MV-4-11 (cell line): ENCODE measurements at regions not wholly inside any gene's neighbourhood (a gene's known extent, or its start where the extent isn't known, plus 50 kb on each side); places are given as distances from the start of the nearest gene placed in this dataset.

Experiments
- DNase-seq: peaks from one replicate; lab custom pipeline; 2025; lab: John Stamatoyannopoulos, UW

GRCh38 chr4:32429151-32429550 lies 1709.0 kb downstream of the PCDH7 start:
- DNase-seq, result no peak

DNA sequence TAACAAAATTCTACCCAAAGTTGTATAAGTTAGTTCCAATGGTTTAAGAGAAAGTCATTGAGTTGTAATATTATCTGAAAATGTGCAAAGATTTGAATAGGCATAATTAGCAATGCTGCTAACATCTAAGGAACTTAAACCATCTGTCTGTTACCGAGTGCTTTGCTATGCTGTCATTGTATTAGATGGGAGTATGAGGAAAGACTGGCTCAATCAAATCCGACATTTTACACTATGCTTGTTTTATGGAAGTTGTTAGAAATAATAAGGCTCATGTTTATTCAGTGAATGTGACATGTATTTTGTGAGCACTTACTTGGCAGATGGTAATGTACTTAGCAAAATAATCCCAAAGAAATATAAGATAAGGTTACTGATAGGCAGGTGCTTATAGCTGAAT lies 1715.1 kb downstream of the PCDH7 start:
- DNase-seq, result no peak

DNA sequence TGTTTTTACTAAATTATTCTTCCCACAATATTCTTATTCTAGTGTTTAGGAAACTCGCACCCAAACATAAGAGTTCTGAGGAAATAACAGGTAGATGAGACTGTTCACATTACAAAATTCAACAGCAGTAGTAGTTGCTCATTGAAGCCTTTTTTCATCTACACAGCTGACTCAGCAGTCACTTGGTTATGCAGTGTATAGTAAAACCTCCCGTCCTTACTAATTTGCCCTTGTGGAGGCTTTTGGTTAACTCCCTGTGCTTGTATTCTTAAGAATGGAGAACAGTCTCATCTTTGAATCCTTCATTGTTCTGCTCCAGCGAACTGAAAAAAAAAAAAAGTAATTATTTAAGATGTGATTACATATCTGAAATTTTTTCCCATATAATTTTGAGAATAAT lies 1716.6 kb downstream of the PCDH7 start:
- no peak for DNase-seq

GRCh38 chr4:32440391-32440790 lies 1720.2 kb downstream of the PCDH7 start:
- no peak for DNase-seq

- DNase-seq, result peak; percentile 25
Observed at GRCh38 chr4:32454482-32454881, 1734.3 kb downstream of the PCDH7 start.

DNA sequence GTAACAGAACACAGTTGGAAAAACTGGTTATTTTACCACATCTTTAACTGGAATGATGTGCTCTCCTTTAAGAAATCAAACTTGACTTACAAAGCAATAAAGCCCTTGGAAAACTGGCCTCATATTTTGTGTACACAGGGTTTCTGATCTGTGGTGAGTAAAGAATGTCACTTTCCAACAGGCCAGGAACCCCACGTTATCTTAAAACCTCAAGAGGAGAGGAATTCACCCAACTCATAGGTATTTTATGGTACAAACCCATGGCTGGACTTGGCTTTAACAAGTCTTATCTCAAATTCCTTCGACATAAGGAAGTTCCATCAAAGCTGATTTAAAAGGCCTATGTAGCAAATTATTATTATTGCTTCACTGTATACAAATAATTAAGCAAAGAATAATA lies 1735.1 kb downstream of the PCDH7 start:
- no peak for DNase-seq

DNA sequence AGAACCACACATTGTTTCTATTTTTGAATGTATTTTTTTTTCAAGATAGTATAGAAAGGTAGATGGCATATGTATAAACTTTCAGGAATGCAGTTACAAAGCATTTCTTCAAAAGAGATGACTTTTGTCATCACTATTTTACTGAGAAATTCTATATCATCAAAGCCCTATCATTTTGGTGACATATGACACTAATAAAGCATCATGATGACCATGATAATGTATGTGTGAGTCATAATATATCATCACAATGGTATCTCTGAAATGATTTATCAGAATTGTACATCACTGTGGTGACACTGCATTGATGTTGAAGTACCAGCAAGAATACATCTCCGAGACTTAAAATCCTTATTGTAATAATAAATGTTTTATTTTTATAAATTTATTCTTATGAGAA lies 1740.8 kb downstream of the PCDH7 start:
- no peak for DNase-seq

DNA sequence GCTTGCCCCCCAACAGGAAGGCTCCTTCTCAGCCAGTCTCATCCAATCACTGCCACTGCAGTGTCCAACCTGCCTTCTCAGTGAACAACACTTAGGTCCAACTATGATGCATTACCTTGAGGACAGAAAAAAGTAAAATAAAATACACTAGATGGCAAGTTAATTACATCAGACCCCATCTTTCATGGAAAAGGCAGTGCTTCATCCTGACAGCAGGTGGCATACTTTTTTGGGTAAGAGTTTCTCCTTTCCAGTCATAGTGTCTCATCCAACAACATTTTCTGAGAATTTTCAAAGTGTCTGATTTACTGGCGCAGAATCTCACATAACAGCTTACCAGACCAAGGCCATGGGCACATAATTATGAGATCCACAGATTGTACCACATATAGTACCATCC lies 1742.8 kb downstream of the PCDH7 start:
- DNase-seq, result peak; percentile 37

DNA sequence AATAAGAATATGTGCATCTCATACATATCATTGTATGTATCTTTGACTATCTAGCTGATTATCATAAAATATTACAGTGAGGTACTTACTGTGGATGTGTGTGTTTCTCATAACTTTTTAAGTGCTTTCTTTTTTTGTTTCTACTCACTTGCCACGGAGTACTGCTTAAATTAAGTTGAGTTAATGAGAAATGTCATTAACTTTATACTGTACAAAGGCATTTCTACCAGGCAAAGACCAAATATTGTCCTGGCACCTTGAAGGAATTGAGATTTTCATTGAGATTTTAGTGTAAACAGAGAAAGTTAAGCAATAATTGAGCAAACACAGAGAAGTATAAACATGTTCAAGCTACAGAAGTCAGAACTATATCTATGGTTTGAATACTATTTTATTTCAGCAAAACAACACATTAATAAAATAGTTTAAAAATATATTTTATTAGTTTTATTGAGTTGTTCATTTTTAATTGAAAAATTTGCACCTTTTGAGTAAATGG lies 1750.0 kb downstream of the PCDH7 start:
- no peak for DNase-seq

DNA sequence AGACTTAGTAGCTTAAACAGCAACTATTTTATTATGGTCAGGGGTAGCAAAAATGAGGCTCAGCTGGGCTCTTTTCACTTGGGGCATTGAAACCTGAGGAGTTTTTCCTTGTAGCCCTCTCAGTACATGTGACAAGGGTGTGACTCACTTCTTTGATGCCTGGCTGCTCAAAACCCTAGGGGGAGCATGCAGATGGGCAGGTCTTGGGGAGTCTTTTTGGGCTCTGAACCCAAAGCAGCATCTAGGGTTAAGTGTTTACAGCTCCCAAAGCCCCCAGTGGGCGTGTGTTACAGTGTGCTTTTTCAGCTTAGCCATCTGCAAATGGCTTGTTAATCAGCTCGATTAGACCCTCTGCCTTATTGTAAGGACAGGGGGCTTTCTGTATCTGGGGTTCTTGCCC lies 1752.7 kb downstream of the PCDH7 start:
- no peak for DNase-seq

DNA sequence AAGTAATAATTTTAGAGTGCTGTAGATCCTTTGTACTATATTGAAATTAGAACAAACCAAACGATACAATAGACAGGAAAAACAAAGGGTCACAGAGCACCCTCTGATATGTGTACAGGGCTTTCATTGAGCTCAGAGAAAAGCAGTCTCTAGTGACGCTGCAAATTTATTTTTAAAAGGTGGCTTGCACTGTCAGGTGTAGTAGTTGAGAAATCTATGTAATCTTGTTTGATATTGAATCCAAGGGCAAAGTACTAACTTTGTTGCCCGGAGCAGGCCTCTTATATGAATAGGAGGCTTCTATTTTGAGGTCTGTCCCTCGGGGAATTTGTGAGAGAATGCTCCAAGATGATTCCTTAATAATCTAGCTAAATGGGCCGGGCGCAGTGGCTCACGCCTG lies 1755.5 kb downstream of the PCDH7 start:
- no peak for DNase-seq

- no peak for DNase-seq
Observed at GRCh38 chr4:32477518-32477917, 1757.3 kb downstream of the PCDH7 start.

- no peak for DNase-seq
Observed at GRCh38 chr4:32485956-32486355, 1765.8 kb downstream of the PCDH7 start.

GRCh38 chr4:32488690-32489089 lies 1768.5 kb downstream of the PCDH7 start:
- no peak for DNase-seq

GRCh38 chr4:32499171-32499570 lies 1779.0 kb downstream of the PCDH7 start:
- no peak for DNase-seq

DNA sequence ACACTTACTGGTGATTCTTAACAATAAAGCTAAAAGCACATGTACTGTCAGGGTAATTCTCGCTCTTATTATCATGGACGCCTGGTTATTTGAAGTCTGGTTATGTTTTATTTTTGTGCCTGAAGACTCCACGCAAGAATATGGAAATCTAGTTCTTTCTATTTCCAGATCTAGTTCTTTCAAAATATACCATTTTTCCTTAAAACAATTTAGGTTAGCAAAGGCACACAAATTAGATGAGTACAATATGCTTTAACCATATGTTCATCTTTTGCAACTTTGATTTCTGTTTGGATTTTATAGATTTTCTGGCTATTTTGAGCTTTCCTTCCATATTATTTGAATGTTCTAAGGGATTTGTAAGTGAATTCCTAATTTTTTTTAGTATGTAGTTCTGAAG lies 1783.1 kb downstream of the PCDH7 start:
- no peak for DNase-seq

DNA sequence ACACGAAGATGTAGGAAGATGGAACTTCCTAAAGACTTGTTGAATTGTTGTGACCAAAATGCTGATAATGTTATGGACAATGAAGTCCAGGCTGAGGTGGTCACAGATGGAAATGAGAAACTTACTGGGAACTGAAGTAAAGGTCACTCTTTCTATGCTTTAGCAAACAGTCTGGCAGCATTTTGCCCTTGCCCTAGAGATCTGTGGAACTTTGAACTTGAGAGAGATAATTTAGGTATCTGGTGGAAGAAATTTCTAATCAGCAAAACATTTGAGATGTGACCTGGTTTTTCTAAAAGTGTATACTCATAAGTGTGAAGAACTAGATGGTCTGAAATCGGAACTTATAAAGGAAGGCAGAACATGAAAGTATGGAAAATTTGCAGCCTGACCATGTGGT lies 1785.9 kb downstream of the PCDH7 start:
- no peak for DNase-seq

- DNase-seq, result peak; percentile 63
Observed at GRCh38 chr4:32519060-32519459, 1798.9 kb downstream of the PCDH7 start.

- DNase-seq, result no peak
Observed at GRCh38 chr4:32525420-32525819, 1805.3 kb downstream of the PCDH7 start.

DNA sequence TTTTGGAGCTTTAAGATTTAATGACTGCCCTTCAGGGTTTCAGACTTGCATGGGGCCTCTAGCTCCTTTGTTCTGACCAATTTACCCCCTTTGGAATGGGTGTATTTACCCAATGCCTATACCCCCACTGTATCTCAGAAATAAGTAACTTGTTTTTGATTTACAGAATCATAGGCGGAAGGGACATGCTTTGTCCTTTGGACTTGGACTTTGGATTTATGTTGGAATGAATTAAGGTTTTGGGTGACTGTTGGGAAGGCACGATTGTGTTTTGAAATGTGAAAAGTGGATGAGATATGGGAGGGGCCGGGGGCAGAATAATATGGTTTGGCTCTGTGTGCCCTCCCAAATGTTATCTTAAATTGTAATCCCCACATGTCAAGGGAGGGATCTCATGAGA lies 1824.7 kb downstream of the PCDH7 start:
- no peak for DNase-seq

DNA sequence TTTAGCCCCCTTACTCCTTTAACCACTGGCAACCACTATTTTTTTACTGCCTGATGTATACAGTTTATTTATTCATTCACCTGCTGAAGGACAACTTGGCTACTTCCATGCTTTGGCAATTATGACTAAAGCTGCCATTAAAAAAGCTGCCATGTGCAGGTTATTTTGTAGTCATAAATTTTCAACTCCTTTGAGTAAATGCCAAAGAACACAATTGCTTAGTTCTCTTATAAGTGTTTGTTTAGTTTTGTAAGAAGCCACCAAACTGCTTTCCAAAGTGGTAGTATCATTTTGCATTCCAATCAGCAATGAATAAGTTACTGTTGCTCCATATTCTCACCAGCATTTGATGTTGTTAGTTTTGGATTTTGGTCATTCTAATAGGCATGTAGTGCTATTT lies 1831.8 kb downstream of the PCDH7 start:
- no peak for DNase-seq

GRCh38 chr4:32560306-32560705 lies 1840.1 kb downstream of the PCDH7 start:
- no peak for DNase-seq

DNA sequence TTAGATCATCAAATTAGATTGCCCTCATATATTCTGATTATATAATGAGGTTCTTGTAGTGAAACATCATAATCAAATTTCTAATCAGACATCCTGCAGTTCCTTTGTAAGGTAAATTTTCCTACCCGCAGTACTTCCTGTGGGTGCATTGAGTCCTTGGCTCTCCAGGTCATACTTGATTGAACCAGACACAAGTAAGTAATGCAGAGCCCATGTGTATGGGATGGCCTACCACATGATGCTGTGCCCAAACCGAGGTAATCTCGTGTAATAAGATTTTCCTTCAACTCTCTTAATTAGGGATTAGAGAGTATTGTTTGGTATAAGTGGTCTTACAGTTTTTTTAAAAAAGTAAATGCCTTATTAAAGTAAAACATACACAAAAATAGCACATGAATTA lies 1841.8 kb downstream of the PCDH7 start:
- DNase-seq, result no peak

DNA sequence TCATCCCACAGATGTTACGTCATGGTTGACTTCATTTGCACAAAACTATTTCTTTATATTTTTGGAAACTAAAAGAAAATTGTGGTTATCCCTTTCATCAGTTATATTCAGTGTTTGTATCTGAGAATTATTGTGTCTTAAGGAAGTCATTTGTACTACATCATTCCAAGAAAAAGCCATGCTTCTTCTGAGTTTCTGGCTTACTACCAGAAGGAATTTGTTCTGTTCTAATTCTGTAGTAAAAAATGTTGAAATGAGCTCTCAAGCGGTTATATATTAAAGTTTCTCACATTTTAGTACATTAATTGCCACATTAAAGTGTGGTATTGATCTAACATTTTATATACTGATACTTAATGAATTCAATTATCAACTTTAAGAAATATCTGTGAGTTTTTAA lies 1844.5 kb downstream of the PCDH7 start:
- no peak for DNase-seq

GRCh38 chr4:32569861-32570260 lies 1849.7 kb downstream of the PCDH7 start:
- peak; percentile 99 for DNase-seq
